ENCODE measurements at regions not wholly inside any gene's neighbourhood (a gene's known extent, or its start where the extent isn't known, plus 50 kb on each side); places are given as distances from the start of the nearest gene placed in this dataset.
"Not testable (repeated sequence)": the region's sequence is repeated elsewhere in the genome, so short reads cannot be mapped to it uniquely, and the experiment has no call there.

DNA sequence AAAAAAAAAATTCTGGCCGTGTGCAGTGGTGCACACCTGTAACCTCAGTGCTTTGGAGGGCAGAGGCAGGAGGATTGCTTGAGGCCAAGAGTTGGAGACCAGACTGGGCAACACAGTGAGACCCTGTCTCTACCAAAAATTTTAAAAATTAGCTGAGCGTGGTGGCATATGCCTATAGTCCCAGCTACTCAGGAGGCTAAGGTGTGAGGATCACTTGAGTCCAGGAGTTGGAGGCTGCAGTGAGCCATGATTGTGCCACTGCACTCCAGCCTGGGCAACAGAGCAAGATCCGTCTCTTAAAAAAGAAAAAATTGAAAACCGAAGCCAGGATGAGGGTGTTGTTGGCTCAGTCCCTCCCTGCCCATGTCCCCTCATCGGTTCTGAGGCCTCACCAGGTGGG, 55.9 kb upstream of the PAX7 start:
- 82% methylated on average over 5 of the region's 5 CpGs for WGBS
- TF ChIP-seq POLR2AphosphoS5 (IDR thresholded peaks at IDR 0.05) (no peak), POLR2A (IDR thresholded peaks at IDR 0.05) (no peak), EP300 (IDR thresholded peaks at IDR 0.05) (no peak)
- TF ChIP-seq, protein P1, sequence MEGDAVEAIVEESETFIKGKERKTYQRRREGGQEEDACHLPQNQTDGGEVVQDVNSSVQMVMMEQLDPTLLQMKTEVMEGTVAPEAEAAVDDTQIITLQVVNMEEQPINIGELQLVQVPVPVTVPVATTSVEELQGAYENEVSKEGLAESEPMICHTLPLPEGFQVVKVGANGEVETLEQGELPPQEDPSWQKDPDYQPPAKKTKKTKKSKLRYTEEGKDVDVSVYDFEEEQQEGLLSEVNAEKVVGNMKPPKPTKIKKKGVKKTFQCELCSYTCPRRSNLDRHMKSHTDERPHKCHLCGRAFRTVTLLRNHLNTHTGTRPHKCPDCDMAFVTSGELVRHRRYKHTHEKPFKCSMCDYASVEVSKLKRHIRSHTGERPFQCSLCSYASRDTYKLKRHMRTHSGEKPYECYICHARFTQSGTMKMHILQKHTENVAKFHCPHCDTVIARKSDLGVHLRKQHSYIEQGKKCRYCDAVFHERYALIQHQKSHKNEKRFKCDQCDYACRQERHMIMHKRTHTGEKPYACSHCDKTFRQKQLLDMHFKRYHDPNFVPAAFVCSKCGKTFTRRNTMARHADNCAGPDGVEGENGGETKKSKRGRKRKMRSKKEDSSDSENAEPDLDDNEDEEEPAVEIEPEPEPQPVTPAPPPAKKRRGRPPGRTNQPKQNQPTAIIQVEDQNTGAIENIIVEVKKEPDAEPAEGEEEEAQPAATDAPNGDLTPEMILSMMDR (IDR thresholded peaks at IDR 0.05), result no peak
- peaks cover 32% of the 10 kb centered on the region for H3K27me3 ChIP-seq
- H3K9me3 ChIP-seq, result no peaks in the 10 kb centered on the region
- DNase-seq (ENCODE audit: low spot score in 2 of 2), result no peak
- no peak overlapping the region for H3K27ac ChIP-seq
- H3K36me3 ChIP-seq, result no peaks in the 10 kb centered on the region
- H3K4me3 ChIP-seq, result no peak overlapping the region
- no peaks in the 10 kb centered on the region for H3K4me1 ChIP-seq

DNA sequence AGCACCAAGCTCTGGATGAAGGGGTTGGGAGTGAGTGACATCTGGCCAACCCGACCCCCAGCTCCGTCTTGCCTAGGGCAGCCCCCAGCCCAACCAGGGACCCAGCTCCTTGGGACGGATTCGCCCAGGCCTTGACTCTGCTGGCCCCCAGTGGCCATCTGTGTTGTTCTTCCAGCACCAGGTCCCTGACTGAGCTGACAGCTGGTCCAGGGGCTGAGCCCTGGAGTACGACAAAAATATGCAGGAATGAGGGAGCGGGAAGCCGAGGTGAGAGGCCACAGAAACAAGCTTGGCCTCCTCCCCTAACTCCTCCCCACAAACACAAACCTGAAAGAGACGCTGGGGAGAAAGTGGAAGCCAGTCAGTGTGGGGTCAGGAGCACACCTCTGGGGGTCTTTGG, 55.0 kb upstream of the PAX7 start:
- H3K27ac ChIP-seq, result no peak overlapping the region
- no peaks in the 10 kb centered on the region for H3K9me3 ChIP-seq
- no peak overlapping the region for H3K4me3 ChIP-seq
- TF ChIP-seq POLR2AphosphoS5 (IDR thresholded peaks at IDR 0.05) (no peak), EP300 (IDR thresholded peaks at IDR 0.05) (no peak), POLR2A (IDR thresholded peaks at IDR 0.05) (no peak)
- TF ChIP-seq, protein P1 (IDR thresholded peaks at IDR 0.05), result peak in 1 of 2 donors; percentile 63
- H3K36me3 ChIP-seq, result no peaks in the 10 kb centered on the region
- 24% methylated on average over 4 of the region's 8 CpGs for WGBS
- no peaks in the 10 kb centered on the region for H3K4me1 ChIP-seq
- DNase-seq (ENCODE audit: low spot score in 2 of 2), result peak in 1 of 2 donors; percentile 73
- peaks cover 32% of the 10 kb centered on the region for H3K27me3 ChIP-seq

DNA sequence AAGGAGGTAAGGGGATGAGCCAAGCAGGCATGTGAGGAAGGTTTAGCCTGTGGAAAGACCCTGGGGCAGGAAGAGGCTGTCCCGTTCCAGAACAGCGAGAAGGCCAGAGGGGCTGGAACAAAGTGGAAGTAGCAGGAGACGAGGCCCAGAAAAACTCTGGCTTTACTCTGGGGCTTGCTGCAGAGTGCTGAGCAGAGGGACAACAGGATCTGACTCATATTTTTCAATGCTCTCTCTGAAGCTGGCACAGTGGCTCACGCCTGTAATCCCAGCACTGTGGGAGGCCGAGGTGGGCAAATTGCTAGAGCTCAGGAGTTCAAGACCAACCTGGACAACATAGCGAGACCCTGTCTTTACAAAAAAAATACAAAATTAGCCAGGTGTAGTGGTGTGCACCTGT, 52.4 kb upstream of the PAX7 start:
- no peak overlapping the region for H3K4me3 ChIP-seq
- peaks cover 19% of the 10 kb centered on the region for H3K27me3 ChIP-seq
- no peaks in the 10 kb centered on the region for H3K9me3 ChIP-seq
- TF ChIP-seq POLR2AphosphoS5 (IDR thresholded peaks at IDR 0.05), result no peak
- TF ChIP-seq, protein P1 (IDR thresholded peaks at IDR 0.05), result no peak
- TF ChIP-seq POLR2A (IDR thresholded peaks at IDR 0.05), result no peak
- no peak overlapping the region for H3K27ac ChIP-seq
- DNase-seq (ENCODE audit: low spot score in 2 of 2), result no peak
- H3K36me3 ChIP-seq, result no peaks in the 10 kb centered on the region
- H3K4me1 ChIP-seq, result peaks cover 2% of the 10 kb centered on the region
- 69% methylated on average over 6 of the region's 6 CpGs for WGBS

DNA sequence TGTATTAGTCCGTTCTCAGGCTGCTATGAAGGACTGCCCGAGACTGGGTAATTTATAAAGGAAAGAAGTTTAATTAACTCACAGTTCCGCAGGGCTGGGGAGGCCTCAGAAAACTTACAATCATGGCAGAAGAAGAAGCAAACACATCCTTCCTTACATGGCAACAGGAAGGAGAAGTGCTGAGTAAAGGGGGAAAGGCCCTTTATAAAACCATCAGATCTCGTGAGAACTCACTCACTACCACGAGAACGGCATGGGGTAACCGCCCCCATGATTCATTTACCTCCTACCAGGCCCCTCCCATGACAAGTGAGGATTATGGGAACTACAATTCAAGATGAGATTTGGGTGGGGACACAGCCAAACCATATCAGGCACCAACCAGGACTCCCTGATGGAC, 51.4 kb upstream of the PAX7 start:
- WGBS, result 76% methylated on average over 7 of the region's 7 CpGs
- H3K4me1 ChIP-seq, result peaks cover 12% of the 10 kb centered on the region

DNA sequence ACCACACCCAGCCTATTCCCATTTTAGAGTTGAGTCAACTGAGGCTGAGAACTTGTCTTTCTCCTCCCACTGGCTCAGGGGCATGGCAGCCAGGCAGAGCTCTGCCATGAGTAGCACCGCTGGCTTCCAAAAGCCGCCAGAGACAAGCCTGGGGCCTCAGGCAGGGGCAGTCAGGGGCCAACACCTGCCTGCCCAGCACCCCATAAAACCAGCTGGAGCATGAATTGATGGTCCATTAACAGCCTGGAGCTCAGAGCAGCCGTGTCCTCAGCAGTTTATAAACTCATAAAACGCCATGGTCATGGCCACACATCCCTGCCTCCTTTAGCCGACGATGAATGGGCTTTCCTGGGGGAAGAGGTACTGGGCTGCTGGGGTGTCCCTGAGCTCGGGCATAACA, 50.6 kb upstream of the PAX7 start:
- H3K27ac ChIP-seq, result no peak overlapping the region
- TF ChIP-seq POLR2A (IDR thresholded peaks at IDR 0.05) (no peak), POLR2AphosphoS5 (IDR thresholded peaks at IDR 0.05) (no peak), EP300 (IDR thresholded peaks at IDR 0.05) (no peak)
- TF ChIP-seq, protein P1 (IDR thresholded peaks at IDR 0.05), result no peak
- H3K9me3 ChIP-seq, result no peaks in the 10 kb centered on the region
- DNase-seq (ENCODE audit: low spot score in 2 of 2), result no peak
- H3K36me3 ChIP-seq, result no peaks in the 10 kb centered on the region
- peaks cover 17% of the 10 kb centered on the region for H3K4me1 ChIP-seq
- WGBS, result 26% methylated on average over 5 of the region's 7 CpGs
- H3K4me3 ChIP-seq, result no peak overlapping the region
- H3K27me3 ChIP-seq, result peaks cover 8% of the 10 kb centered on the region

More for the DNA sequence above, 51.4 kb upstream of the PAX7 start:
- not testable (repeated sequence) for H3K4me3 ChIP-seq; H3K9me3 ChIP-seq; H3K27ac ChIP-seq; H3K36me3 ChIP-seq; DNase-seq (ENCODE audit: low spot score in 2 of 2)
- H3K27me3 ChIP-seq, result peaks cover 11% of the 10 kb centered on the region

DNA sequence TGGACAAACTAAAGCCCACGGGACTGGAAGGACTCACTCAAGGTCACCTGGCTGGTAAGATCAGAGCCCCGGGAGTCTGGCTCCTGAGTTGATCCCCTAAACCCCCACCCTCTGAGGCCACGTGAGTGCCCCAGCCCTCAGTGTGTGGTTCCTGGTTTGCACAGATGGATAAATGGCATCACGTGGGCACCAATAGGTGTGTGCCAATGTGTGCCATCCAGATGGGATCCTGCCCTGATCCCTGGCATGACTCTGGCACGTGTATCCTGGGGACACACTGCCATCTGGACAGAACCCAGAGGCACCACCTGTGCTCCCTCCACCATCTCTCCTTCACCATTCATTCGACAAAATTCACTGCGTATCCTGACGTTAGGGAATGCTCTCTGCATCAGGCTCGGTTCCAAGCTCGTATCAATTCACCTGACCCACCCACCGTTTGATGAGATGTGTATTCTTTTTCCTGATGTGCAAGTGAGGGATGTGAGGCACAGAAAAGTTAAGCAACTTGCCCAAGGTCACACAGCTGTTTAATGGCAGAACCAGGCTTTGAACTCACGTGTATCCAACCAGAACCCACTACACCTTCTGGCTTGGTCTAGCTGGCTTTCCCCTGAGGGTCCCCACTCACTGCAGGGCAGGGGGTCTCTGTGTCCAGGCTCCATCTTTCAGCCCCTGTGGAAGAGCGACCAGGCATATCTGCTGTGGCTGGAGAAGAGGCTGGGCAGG, 49.8 kb upstream of the PAX7 start:
- DNase-seq (ENCODE audit: low spot score in 2 of 2), result no peak
- Histone ChIP-seq H3K36me3 (no peaks in the 10 kb centered on the region), H3K27ac (no peak overlapping the region), H3K9me3 (no peaks in the 10 kb centered on the region), H3K27me3 (peaks cover 3% of the 10 kb centered on the region), H3K4me1 (peaks cover 17% of the 10 kb centered on the region), H3K4me3 (no peak overlapping the region)
- WGBS, result 58% methylated on average over 12 of the region's 13 CpGs
- TF ChIP-seq, protein P1 (IDR thresholded peaks at IDR 0.05), result no peak
- TF ChIP-seq POLR2AphosphoS5 (IDR thresholded peaks at IDR 0.05) (no peak), EP300 (IDR thresholded peaks at IDR 0.05) (no peak), POLR2A (IDR thresholded peaks at IDR 0.05) (no peak)

All from suprapubic skin (tissue), 4 donors.